ENCODE measurements at regions not wholly inside any gene's neighbourhood (a gene's known extent, or its start where the extent isn't known, plus 50 kb on each side); places are given as distances from the start of the nearest gene placed in this dataset.

DNA sequence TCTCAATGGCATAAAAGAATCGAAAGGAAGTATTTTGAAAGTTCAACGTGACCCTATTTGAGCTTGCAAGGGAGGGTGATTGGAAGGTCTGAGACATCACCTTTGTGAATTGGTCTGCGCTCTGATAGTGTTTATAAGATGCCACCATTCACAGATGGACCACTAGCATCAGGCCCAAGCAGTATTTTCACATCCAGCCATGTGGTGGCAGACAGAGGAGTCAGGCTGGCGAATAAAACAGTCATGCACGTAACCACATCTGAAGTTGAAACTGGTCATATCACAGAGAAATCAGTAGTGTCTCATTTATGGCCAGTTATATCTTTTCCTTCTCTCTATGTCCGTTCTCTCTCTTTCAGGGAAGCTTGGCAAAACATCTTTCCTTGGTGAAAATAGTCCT is 170.1 kb upstream of the ONECUT1 start:
- Histone ChIP-seq H3K4me3 (ENCODE audit: control insufficient read depth in 1 of 2, extremely low read depth in 1 of 2, low read length in 1 of 2) (no peak overlapping the region), H3K27ac (ENCODE audit: low read length) (no peak overlapping the region), H3K27me3 (replicated peaks in 1 of 2; ENCODE audit: control insufficient read depth in 2 of 2, extremely low read depth in 1 of 2, insufficient read depth in 2 of 2, low read length in 1 of 2) (no peaks in the 10 kb centered on the region), H3K9me3 (no peaks in the 10 kb centered on the region), H3K36me3 (ENCODE audit: control insufficient read depth in 2 of 2, extremely low read depth in 1 of 2, insufficient read depth in 1 of 2, low read length in 1 of 2) (no peaks in the 10 kb centered on the region), H3K4me1 (ENCODE audit: control insufficient read depth in 1 of 2, extremely low read depth in 1 of 2, insufficient read depth in 2 of 2, low read length in 2 of 2) (no peaks in the 10 kb centered on the region)
- 72% methylated on average over 2 of the region's 6 CpGs for WGBS (ENCODE audit: insufficient coverage)
- no peak overlapping the region for H3K4me3 Mint-ChIP-seq
- no peak overlapping the region for H3K27ac Mint-ChIP-seq
- DNase-seq (no peak), ATAC-seq (replicated peaks in 1 of 4) (no peak)
- H3K27me3 Mint-ChIP-seq, result peaks cover 3 to 23% of the 10 kb centered on the region in 2 donors
- ChIA-PET POLR2A (no interaction called here), CTCF (no interaction called here)
- H3K9me3 Mint-ChIP-seq, result peaks cover 0 to 6% (median 4%) of the 10 kb centered on the region in 3 donors
- no peaks in the 10 kb centered on the region for H3K4me1 Mint-ChIP-seq
- no peaks in the 10 kb centered on the region for H3K36me3 Mint-ChIP-seq

DNA sequence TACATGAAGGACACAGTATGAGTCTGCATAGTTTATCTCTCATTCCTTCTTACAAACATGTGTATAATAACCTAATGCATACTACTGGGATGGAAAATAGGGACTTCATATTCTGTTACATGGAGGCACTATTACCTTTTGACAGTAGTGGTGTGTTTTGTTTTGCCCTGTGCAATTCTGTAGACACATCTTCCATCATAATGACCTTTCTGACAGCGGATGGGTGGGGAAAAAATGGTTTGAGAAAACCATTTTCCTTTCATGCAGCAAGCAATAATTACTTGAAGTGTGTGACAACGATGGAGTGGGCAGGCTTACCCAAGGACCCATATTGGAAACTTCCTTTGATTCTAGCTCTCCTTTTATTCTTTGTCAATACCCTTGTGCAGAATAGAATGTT is 153.6 kb upstream of the ONECUT1 start:
- CTCF ChIA-PET, result no interaction called here

DNA sequence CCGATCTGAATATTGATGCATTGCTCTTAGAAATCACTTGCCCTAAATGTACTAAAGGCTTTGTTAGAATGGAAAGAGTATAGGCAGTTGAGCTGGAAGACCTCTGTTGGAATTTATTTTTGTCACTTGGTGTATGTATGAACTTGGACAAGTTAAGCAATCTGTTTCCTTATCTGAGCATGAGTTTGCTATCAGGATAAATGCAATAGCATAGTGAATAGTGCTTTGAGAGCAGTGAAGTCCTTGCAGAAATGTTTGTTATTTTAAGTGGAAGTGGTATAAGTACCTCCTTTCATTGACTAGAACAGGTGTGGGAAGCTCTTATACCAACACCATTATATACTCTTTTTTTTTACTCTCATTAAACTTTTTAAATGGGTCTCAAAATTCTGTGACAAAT is 146.4 kb upstream of the ONECUT1 start:
- WGBS (ENCODE audit: insufficient coverage), result 83% methylated on average over 1 of the region's 1 CpG
- no peak for ATAC-seq (replicated peaks in 1 of 4)
- H3K4me1 ChIP-seq (ENCODE audit: control insufficient read depth in 1 of 2, extremely low read depth in 1 of 2, insufficient read depth in 2 of 2, low read length in 2 of 2), result no peaks in the 10 kb centered on the region

More for the DNA sequence above, 153.6 kb upstream of the ONECUT1 start:
- peaks cover 0 to 13% (median 0%) of the 10 kb centered on the region in 3 donors for H3K9me3 Mint-ChIP-seq
- peaks cover 13 to 17% of the 10 kb centered on the region in 2 donors for H3K27me3 Mint-ChIP-seq
- H3K4me3 Mint-ChIP-seq, result no peak overlapping the region
- Histone ChIP-seq H3K27me3 (replicated peaks in 1 of 2; ENCODE audit: control insufficient read depth in 2 of 2, extremely low read depth in 1 of 2, insufficient read depth in 2 of 2, low read length in 1 of 2) (peaks cover 0 to 3% of the 10 kb centered on the region in 2 experiments), H3K4me1 (ENCODE audit: control insufficient read depth in 1 of 2, extremely low read depth in 1 of 2, insufficient read depth in 2 of 2, low read length in 2 of 2) (no peaks in the 10 kb centered on the region), H3K27ac (ENCODE audit: low read length) (no peak overlapping the region), H3K9me3 (no peaks in the 10 kb centered on the region), H3K36me3 (ENCODE audit: control insufficient read depth in 2 of 2, extremely low read depth in 1 of 2, insufficient read depth in 1 of 2, low read length in 1 of 2) (no peaks in the 10 kb centered on the region), H3K4me3 (ENCODE audit: control insufficient read depth in 1 of 2, extremely low read depth in 1 of 2, low read length in 1 of 2) (no peak overlapping the region)
- POLR2A ChIA-PET, result no interaction called here
- no peaks in the 10 kb centered on the region for H3K4me1 Mint-ChIP-seq
- WGBS (ENCODE audit: insufficient coverage), result no CpG with 5 or more reads among the region's 2 CpGs
- H3K27ac Mint-ChIP-seq, result no peak overlapping the region
- no peaks in the 10 kb centered on the region for H3K36me3 Mint-ChIP-seq
- ATAC-seq (replicated peaks in 1 of 4), result no peak
- no peak for DNase-seq

DNA sequence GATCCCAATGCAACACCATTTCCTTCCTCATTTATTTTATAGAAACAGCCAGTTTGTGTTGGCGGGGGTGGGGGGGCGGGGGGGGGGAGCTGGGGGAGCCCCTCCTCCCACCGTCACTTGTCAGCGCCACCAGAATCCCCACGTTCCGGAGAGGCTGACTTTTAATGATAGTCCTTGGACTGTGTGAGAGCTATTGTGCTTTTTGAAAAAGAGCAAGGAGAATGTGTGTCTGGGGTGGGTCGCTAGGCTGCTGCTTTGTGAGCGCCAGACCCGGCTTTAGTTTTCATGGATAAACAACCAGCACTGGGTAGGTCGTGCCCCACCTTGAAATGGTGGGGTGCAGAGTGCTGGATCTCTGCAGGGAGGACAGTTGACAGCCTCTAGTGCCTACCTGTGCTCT is 135.0 kb upstream of the ONECUT1 start:
- no peak for ATAC-seq (replicated peaks in 1 of 4)
- Histone ChIP-seq H3K27ac (ENCODE audit: low read length) (no peak overlapping the region), H3K36me3 (ENCODE audit: control insufficient read depth in 2 of 2, extremely low read depth in 1 of 2, insufficient read depth in 1 of 2, low read length in 1 of 2) (no peaks in the 10 kb centered on the region), H3K9me3 (no peaks in the 10 kb centered on the region), H3K27me3 (replicated peaks in 1 of 2; ENCODE audit: control insufficient read depth in 2 of 2, extremely low read depth in 1 of 2, insufficient read depth in 2 of 2, low read length in 1 of 2) (peaks cover 0 to 3% of the 10 kb centered on the region in 2 experiments), H3K4me3 (ENCODE audit: control insufficient read depth in 1 of 2, extremely low read depth in 1 of 2, low read length in 1 of 2) (no peak overlapping the region), H3K4me1 (ENCODE audit: control insufficient read depth in 1 of 2, extremely low read depth in 1 of 2, insufficient read depth in 2 of 2, low read length in 2 of 2) (no peaks in the 10 kb centered on the region)
- H3K4me3 Mint-ChIP-seq, result no peak overlapping the region
- ChIA-PET CTCF (no interaction called here), POLR2A (interaction anchor here in 1 of 2 donors (0.6 kb wide), 1 partner anchor 29 kb away, joined by 7 read pairs; no protein-coding TSS in a partner anchor)
- H3K36me3 Mint-ChIP-seq, result no peaks in the 10 kb centered on the region
- H3K27ac Mint-ChIP-seq, result no peak overlapping the region
- H3K4me1 Mint-ChIP-seq, result no peaks in the 10 kb centered on the region
- no peak for DNase-seq
- H3K9me3 Mint-ChIP-seq, result peaks cover 4 to 5% (median 5%) of the 10 kb centered on the region in 3 donors
- H3K27me3 Mint-ChIP-seq, result peaks cover 0 to 14% of the 10 kb centered on the region in 2 donors
- whole genome bisulfite sequencing (ENCODE audit: insufficient coverage), result 51% methylated on average over 4 of the region's 10 CpGs

More for the DNA sequence above, 146.4 kb upstream of the ONECUT1 start:
- Histone ChIP-seq H3K27ac (ENCODE audit: low read length) (no peak overlapping the region), H3K9me3 (no peaks in the 10 kb centered on the region), H3K27me3 (replicated peaks in 1 of 2; ENCODE audit: control insufficient read depth in 2 of 2, extremely low read depth in 1 of 2, insufficient read depth in 2 of 2, low read length in 1 of 2) (peaks cover 0 to 3% of the 10 kb centered on the region in 2 experiments), H3K36me3 (ENCODE audit: control insufficient read depth in 2 of 2, extremely low read depth in 1 of 2, insufficient read depth in 1 of 2, low read length in 1 of 2) (no peaks in the 10 kb centered on the region), H3K4me3 (ENCODE audit: control insufficient read depth in 1 of 2, extremely low read depth in 1 of 2, low read length in 1 of 2) (no peak overlapping the region)
- Mint-ChIP-seq H3K4me3 (no peak overlapping the region), H3K4me1 (no peaks in the 10 kb centered on the region), H3K9me3 (peaks cover 0 to 13% (median 0%) of the 10 kb centered on the region in 3 donors), H3K36me3 (no peaks in the 10 kb centered on the region), H3K27ac (no peak overlapping the region), H3K27me3 (peaks cover 9 to 27% of the 10 kb centered on the region in 2 donors)
- ChIA-PET CTCF (no interaction called here), POLR2A (no interaction called here)
- DNase-seq, result no peak

DNA sequence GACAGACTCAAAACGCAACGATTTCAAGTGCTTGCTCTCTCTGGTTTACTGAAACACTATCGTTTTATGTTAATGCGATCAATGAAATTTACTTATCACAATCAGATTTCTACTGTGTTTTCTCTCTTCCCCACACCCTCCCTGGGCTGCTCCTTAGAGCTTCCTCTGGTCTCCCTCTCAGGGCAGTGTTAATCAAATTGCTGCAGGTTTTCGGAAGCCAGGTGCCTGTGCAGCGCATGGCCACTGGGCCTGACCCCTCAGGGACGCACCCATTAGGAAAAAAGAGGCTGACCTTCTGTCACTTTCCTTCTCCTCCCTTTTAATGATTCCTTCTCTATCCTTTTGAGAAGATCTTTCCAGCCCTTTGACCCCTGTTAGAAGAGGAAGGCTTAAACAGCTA is 134.5 kb upstream of the ONECUT1 start:
- no peak overlapping the region for H3K27ac ChIP-seq (ENCODE audit: low read length)
- Mint-ChIP-seq H3K9me3 (peaks cover 0 to 5% (median under 1%) of the 10 kb centered on the region in 3 donors), H3K4me3 (no peak overlapping the region), H3K4me1 (no peaks in the 10 kb centered on the region), H3K27ac (no peak overlapping the region), H3K36me3 (no peaks in the 10 kb centered on the region), H3K27me3 (peaks cover 2 to 15% of the 10 kb centered on the region in 2 donors)
- DNase-seq (no peak), ATAC-seq (replicated peaks in 1 of 4) (no peak)
- POLR2A ChIA-PET, result no interaction called here
- no peaks in the 10 kb centered on the region for H3K36me3 ChIP-seq (ENCODE audit: control insufficient read depth in 2 of 2, extremely low read depth in 1 of 2, insufficient read depth in 1 of 2, low read length in 1 of 2)
- no peaks in the 10 kb centered on the region for H3K4me1 ChIP-seq (ENCODE audit: control insufficient read depth in 1 of 2, extremely low read depth in 1 of 2, insufficient read depth in 2 of 2, low read length in 2 of 2)
- H3K27me3 ChIP-seq (replicated peaks in 1 of 2; ENCODE audit: control insufficient read depth in 2 of 2, extremely low read depth in 1 of 2, insufficient read depth in 2 of 2, low read length in 1 of 2), result peaks cover 0 to 3% of the 10 kb centered on the region in 2 experiments
- CTCF ChIA-PET, result no interaction called here
- no peaks in the 10 kb centered on the region for H3K9me3 ChIP-seq
- no peak overlapping the region for H3K4me3 ChIP-seq (ENCODE audit: control insufficient read depth in 1 of 2, extremely low read depth in 1 of 2, low read length in 1 of 2)
- 89% methylated on average over 3 of the region's 7 CpGs for WGBS (ENCODE audit: insufficient coverage)

DNA sequence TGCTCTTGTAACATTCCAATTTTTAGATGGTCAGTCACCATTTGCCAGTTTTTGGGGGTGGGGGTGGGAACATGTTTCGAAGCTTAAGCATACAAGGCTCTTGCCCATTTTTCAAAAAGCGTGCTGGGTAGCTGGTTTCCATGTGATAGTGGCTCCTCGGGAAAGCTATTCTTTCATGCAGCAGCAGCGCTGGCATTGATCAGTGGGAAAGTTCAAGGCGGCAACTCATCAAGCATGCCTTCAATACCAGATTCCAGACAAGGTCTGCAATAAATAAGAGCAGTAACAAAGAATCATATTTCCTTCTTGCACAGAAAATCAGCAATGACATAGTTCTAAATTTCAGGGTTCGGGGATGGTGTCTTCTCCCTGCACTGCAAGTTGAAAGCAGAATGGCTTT is 133.5 kb upstream of the ONECUT1 start:
- Mint-ChIP-seq H3K9me3 (peaks cover 0 to 5% (median 0%) of the 10 kb centered on the region in 3 donors), H3K4me3 (no peak overlapping the region)
- 70% methylated on average over 3 of the region's 6 CpGs for WGBS (ENCODE audit: insufficient coverage)

DNA sequence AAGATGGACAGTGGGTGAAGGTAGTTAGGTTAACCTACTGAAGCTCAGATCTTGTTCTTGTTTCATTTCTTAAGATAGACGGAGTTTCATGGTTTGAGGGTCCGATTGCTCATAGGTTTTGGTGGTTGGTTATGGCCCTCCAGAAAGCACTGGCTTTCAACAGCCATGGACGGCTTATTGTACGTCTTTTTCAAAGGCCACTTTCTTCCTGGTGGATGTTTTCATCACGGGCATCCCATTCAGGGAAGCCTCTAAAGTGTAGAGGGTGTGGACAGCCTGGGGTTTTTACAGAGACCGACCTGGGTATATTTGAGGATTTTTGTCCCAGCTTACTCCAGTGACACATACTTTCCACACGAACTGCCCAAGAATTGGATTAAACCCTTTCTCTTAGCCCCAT is 132.7 kb upstream of the ONECUT1 start:
- 88% methylated on average over 5 of the region's 7 CpGs for WGBS (ENCODE audit: insufficient coverage)

More for the DNA sequence above, 133.5 kb upstream of the ONECUT1 start:
- ChIA-PET POLR2A (no interaction called here), CTCF (no interaction called here)
- Histone ChIP-seq H3K4me1 (ENCODE audit: control insufficient read depth in 1 of 2, extremely low read depth in 1 of 2, insufficient read depth in 2 of 2, low read length in 2 of 2) (no peaks in the 10 kb centered on the region), H3K36me3 (ENCODE audit: control insufficient read depth in 2 of 2, extremely low read depth in 1 of 2, insufficient read depth in 1 of 2, low read length in 1 of 2) (no peaks in the 10 kb centered on the region), H3K9me3 (no peaks in the 10 kb centered on the region), H3K27me3 (replicated peaks in 1 of 2; ENCODE audit: control insufficient read depth in 2 of 2, extremely low read depth in 1 of 2, insufficient read depth in 2 of 2, low read length in 1 of 2) (peaks cover 0 to 3% of the 10 kb centered on the region in 2 experiments), H3K4me3 (ENCODE audit: control insufficient read depth in 1 of 2, extremely low read depth in 1 of 2, low read length in 1 of 2) (no peak overlapping the region), H3K27ac (ENCODE audit: low read length) (no peak overlapping the region)
- Mint-ChIP-seq H3K36me3 (no peaks in the 10 kb centered on the region), H3K27me3 (peaks cover 4 to 16% of the 10 kb centered on the region in 2 donors), H3K4me1 (no peaks in the 10 kb centered on the region), H3K27ac (no peak overlapping the region)
- ATAC-seq (replicated peaks in 1 of 4) (no peak), DNase-seq (no peak)

More for the DNA sequence above, 132.7 kb upstream of the ONECUT1 start:
- H3K27me3 Mint-ChIP-seq, result peaks cover 4 to 16% of the 10 kb centered on the region in 2 donors
- H3K4me3 Mint-ChIP-seq, result no peak overlapping the region
- no peaks in the 10 kb centered on the region for H3K36me3 Mint-ChIP-seq
- ATAC-seq (replicated peaks in 1 of 4) (no peak), DNase-seq (no peak)
- ChIA-PET POLR2A (no interaction called here), CTCF (no interaction called here)
- H3K4me1 ChIP-seq (ENCODE audit: control insufficient read depth in 1 of 2, extremely low read depth in 1 of 2, insufficient read depth in 2 of 2, low read length in 2 of 2), result no peaks in the 10 kb centered on the region
- H3K4me3 ChIP-seq (ENCODE audit: control insufficient read depth in 1 of 2, extremely low read depth in 1 of 2, low read length in 1 of 2), result no peak overlapping the region
- H3K4me1 Mint-ChIP-seq, result no peaks in the 10 kb centered on the region
- H3K9me3 Mint-ChIP-seq, result peaks cover 0 to 5% (median 0%) of the 10 kb centered on the region in 3 donors
- peaks cover 0 to 3% of the 10 kb centered on the region in 2 experiments for H3K27me3 ChIP-seq (replicated peaks in 1 of 2; ENCODE audit: control insufficient read depth in 2 of 2, extremely low read depth in 1 of 2, insufficient read depth in 2 of 2, low read length in 1 of 2)
- no peak overlapping the region for H3K27ac ChIP-seq (ENCODE audit: low read length)
- no peaks in the 10 kb centered on the region for H3K36me3 ChIP-seq (ENCODE audit: control insufficient read depth in 2 of 2, extremely low read depth in 1 of 2, insufficient read depth in 1 of 2, low read length in 1 of 2)
- H3K9me3 ChIP-seq, result no peaks in the 10 kb centered on the region
- H3K27ac Mint-ChIP-seq, result no peak overlapping the region

Data from T-cell (primary cell).